WI38 (cell line): ENCODE measurements at regions not wholly inside any gene's neighbourhood (a gene's known extent, or its start where the extent isn't known, plus 50 kb on each side); places are given as distances from the start of the nearest gene placed in this dataset.

Experiments
- H3K4me3 ChIP-seq: 2 replicates; pipeline ENCODE4 v1.5.1; 2011; ENCODE audit warnings: low read depth, mild to moderate bottlenecking, control low read depth, low read length
- TF ChIP-seq, protein P1 (sequence below): IDR thresholded peaks from 2 replicates; pipeline ENCODE4 v1.5.1; 2012; ENCODE audit warnings: low read depth, mild to moderate bottlenecking, control low read depth, low read length

DNA sequence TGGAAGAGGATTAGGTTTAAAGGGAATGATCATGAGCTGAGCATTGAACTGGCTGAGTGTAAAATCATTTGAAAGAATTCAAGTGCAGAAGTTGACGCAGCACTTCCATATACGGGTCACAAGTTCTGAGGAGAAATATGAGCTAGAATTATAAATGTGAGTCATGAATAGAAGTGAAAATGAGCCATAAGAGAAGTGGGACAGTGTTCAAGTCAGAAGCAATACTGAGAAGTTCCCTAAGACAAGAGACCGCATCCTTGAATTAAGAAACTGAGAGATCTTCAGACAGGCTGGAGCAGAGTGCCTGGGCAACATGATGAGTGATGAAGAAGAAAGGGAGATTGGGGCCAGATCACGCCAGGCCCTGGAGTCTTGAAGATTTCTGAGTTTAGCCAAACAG lies 209.7 kb downstream of the TBX18 start:
- TF ChIP-seq, protein P1, sequence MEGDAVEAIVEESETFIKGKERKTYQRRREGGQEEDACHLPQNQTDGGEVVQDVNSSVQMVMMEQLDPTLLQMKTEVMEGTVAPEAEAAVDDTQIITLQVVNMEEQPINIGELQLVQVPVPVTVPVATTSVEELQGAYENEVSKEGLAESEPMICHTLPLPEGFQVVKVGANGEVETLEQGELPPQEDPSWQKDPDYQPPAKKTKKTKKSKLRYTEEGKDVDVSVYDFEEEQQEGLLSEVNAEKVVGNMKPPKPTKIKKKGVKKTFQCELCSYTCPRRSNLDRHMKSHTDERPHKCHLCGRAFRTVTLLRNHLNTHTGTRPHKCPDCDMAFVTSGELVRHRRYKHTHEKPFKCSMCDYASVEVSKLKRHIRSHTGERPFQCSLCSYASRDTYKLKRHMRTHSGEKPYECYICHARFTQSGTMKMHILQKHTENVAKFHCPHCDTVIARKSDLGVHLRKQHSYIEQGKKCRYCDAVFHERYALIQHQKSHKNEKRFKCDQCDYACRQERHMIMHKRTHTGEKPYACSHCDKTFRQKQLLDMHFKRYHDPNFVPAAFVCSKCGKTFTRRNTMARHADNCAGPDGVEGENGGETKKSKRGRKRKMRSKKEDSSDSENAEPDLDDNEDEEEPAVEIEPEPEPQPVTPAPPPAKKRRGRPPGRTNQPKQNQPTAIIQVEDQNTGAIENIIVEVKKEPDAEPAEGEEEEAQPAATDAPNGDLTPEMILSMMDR, result no peak
- H3K4me3 ChIP-seq, result no peak overlapping the region

GRCh38 chr6:84554074-84554473 lies 210.3 kb downstream of the TBX18 start:
- H3K4me3 ChIP-seq, result no peak overlapping the region
- TF ChIP-seq, protein P1, result no peak

DNA sequence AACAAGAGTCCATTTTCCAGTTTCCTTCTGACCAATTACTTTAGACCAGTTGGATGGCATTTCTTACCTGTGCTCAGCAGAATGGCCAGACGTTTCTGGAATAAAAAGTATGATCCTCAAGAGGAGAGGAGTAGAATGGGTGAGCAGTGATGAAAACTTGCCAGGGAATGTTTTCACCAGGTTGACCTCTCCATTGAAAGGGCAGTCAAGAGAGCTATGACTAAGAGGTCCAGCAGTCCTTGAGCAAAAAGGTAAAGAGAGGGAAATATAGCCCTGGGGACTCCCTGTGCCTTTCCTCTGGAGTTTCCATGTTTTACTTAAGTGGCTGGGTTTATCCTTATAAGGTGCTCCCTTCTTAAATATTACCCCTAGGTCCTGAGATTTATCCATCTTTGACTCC lies 210.9 kb downstream of the TBX18 start:
- TF ChIP-seq, protein P1, result no peak
- H3K4me3 ChIP-seq, result no peak overlapping the region

- H3K4me3 ChIP-seq, result no peak overlapping the region
- TF ChIP-seq, protein P1, result no peak
Measured at GRCh38 chr6:84551797-84552196, 212.6 kb downstream of the TBX18 start.

- H3K4me3 ChIP-seq, result no peak overlapping the region
- TF ChIP-seq, protein P1, result no peak
Measured at GRCh38 chr6:84549917-84550316, 214.5 kb downstream of the TBX18 start.

DNA sequence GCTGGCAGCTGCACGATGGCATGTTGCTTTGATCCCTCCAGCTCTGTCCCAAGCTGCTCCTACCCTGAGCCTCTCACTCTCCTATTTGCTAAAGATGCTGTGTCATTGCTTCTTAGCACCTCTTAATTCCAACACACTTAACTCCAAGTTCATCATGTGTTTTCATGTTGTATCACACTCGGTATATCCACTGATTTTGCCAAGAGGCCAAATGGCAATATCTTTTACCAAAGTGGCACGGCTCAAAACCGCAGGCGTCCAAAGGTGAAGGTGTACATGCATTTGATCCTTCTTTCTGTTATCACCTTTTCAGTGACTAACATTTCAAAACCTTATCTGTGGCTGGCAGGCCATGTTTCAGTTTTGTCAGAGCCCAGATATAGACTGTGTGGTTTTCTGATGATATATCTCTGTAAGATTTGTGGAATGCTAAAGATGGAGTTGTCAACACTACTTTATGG lies 217.0 kb downstream of the TBX18 start:
- no peak overlapping the region for H3K4me3 ChIP-seq
- TF ChIP-seq, protein P1, result no peak

DNA sequence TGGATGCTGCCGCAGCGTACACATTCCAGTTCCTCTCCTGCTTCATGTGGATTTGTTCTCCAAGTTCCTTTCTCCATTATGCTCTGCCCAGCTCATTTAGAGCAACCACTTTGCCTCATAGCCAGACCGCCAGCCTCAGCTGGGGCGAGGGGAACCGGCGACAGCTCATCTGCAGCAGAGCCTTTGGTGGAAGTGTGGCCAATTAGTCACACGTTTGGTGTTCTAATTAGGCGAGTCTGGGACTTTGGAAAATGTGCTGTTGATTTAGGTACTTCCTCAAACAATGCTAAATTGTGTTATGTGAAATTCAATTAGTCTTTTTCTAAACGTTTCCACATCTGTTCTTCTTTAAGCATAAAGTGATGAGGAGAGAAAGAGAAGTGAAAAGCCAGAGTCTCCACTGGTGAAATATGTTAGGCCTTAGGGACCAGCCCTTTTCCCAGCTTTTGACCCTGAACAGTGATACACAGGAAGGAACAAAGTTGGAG lies 217.9 kb downstream of the TBX18 start:
- TF ChIP-seq, protein P1, result no peak
- no peak overlapping the region for H3K4me3 ChIP-seq
